ENCODE measurements at regions not wholly inside any gene's neighbourhood (a gene's known extent, or its start where the extent isn't known, plus 50 kb on each side); places are given as distances from the start of the nearest gene placed in this dataset.

GRCh38 chr13:97810152-97810551 is 143.3 kb upstream of the IPO5 start:
- no peak for DNase-seq

GRCh38 chr13:97822377-97822776 is 131.1 kb upstream of the IPO5 start:
- Histone ChIP-seq H3K27me3 (replicated peaks in 1 of 7) (no peaks in the 10 kb centered on the region), H3K4me1 (no peaks in the 10 kb centered on the region), H3K9me3 (no peaks in the 10 kb centered on the region), H3K4me3 (no peak overlapping the region), H3K36me3 (no peaks in the 10 kb centered on the region), H3K27ac (no peak overlapping the region)
- intact Hi-C loops (cut with DNase I; ENCODE audit: low total_unique reads): no loop called here
- TF ChIP-seq CTCF (IDR thresholded peaks at IDR 0.05 in 8 of 11, conservative IDR thresholded peaks at IDR 0.05 in 3 of 11) (no peak), POLR2AphosphoS5 (IDR thresholded peaks at IDR 0.05) (no peak), POLR2A (IDR thresholded peaks at IDR 0.05) (no peak)
- 89 to 100% (median 94%) methylated on average over 1 of the region's 1 CpG for WGBS, 5 donors
- DNase-seq: no peak

More at GRCh38 chr13:97810152-97810551, 143.3 kb upstream of the IPO5 start:
- 33 to 42% (median 34%) methylated on average over 3 of the region's 3 CpGs for WGBS, 5 donors
- intact Hi-C loops (cut with DNase I; ENCODE audit: low total_unique reads): no loop called here
- no peak overlapping the region for H3K4me3 ChIP-seq
- no peak overlapping the region for H3K27ac ChIP-seq
- H3K4me1 ChIP-seq: no peaks in the 10 kb centered on the region
- peaks cover 0 to 7% (median 0%) of the 10 kb centered on the region in 8 donors for H3K9me3 ChIP-seq
- H3K36me3 ChIP-seq: no peaks in the 10 kb centered on the region
- peak in 4 of 11 experiments; percentile 8 to 29 (median 12) for TF ChIP-seq CTCF (IDR thresholded peaks at IDR 0.05 in 8 of 11, conservative IDR thresholded peaks at IDR 0.05 in 3 of 11)
- no peak for TF ChIP-seq POLR2A (IDR thresholded peaks at IDR 0.05)
- peaks cover 0 to 4% (median 0%) of the 10 kb centered on the region in 7 donors for H3K27me3 ChIP-seq (replicated peaks in 1 of 7)

GRCh38 chr13:97826421-97827012 is 127.0 kb upstream of the IPO5 start:
- TF ChIP-seq POLR2AphosphoS5 (IDR thresholded peaks at IDR 0.05) (no peak), POLR2A (IDR thresholded peaks at IDR 0.05) (no peak), CTCF (IDR thresholded peaks at IDR 0.05 in 8 of 11, conservative IDR thresholded peaks at IDR 0.05 in 3 of 11) (no peak)
- Histone ChIP-seq H3K27ac (no peak overlapping the region), H3K4me3 (no peak overlapping the region), H3K4me1 (no peaks in the 10 kb centered on the region), H3K36me3 (no peaks in the 10 kb centered on the region), H3K9me3 (no peaks in the 10 kb centered on the region), H3K27me3 (replicated peaks in 1 of 7) (no peaks in the 10 kb centered on the region)
- intact Hi-C loops (cut with DNase I; ENCODE audit: low total_unique reads): no loop called here
- WGBS, 5 donors: 81 to 90% (median 87%) methylated on average over 5 of the region's 5 CpGs
- no peak for DNase-seq

GRCh38 chr13:97834250-97834649 is 119.2 kb upstream of the IPO5 start:
- peaks cover 0 to 23% (median 15%) of the 10 kb centered on the region in 8 donors for H3K9me3 ChIP-seq
- TF ChIP-seq POLR2A (IDR thresholded peaks at IDR 0.05): no peak
- no peak for TF ChIP-seq CTCF (IDR thresholded peaks at IDR 0.05 in 8 of 11, conservative IDR thresholded peaks at IDR 0.05 in 3 of 11)
- TF ChIP-seq POLR2AphosphoS5 (IDR thresholded peaks at IDR 0.05): no peak
- WGBS, 5 donors: 75 to 82% (median 76%) methylated on average over 5 of the region's 5 CpGs
- no peak overlapping the region for H3K27ac ChIP-seq
- intact Hi-C loops (cut with DNase I; ENCODE audit: low total_unique reads): no loop called here
- H3K4me3 ChIP-seq: no peak overlapping the region
- no peaks in the 10 kb centered on the region for H3K27me3 ChIP-seq (replicated peaks in 1 of 7)
- H3K4me1 ChIP-seq: no peaks in the 10 kb centered on the region
- DNase-seq: no peak
- no peaks in the 10 kb centered on the region for H3K36me3 ChIP-seq
